HEK293T (cell line): ENCODE measurements at regions not wholly inside any gene's neighbourhood (a gene's known extent, or its start where the extent isn't known, plus 50 kb on each side); places are given as distances from the start of the nearest gene placed in this dataset.

Experiments used
- CTCF ChIA-PET: fragments of 350-600 bp; formaldehyde crosslinking; extraction: SDS; loops from one replicate; lab custom pipeline; 2021; ENCODE audit warnings: antibody characterized with exemption, inconsistent platforms; lab: Yijun Ruan, JAX
- POLR2A ChIA-PET: fragments of 350-600 bp; formaldehyde crosslinking; extraction: SDS; loops from one replicate; lab custom pipeline; 2020; ENCODE audit warnings: antibody characterized with exemption, inconsistent platforms; lab: Yijun Ruan, JAX
- DNase-seq: peaks from one replicate; pipeline ENCODE4 v3.0.0; 2012; ENCODE audit warnings: mixed read lengths; ENCODE audit errors: extremely low spot score
- ARNT ChIP-seq: fragments of 450-650 bp; IDR thresholded peaks from 2 replicates; pipeline ENCODE4 v1.6.1; 2017; ENCODE audit warnings: mild to moderate bottlenecking
- BHLHE40 ChIP-seq: fragments of 450-650 bp; IDR thresholded peaks from 2 replicates; pipeline ENCODE4 v1.6.1; 2016; ENCODE audit warnings: mild to moderate bottlenecking, moderate library complexity, borderline replicate concordance
- CTBP1 ChIP-seq: fragments of 450-650 bp; IDR thresholded peaks from 2 replicates; pipeline ENCODE4 v1.6.1; 2016; ENCODE audit warnings: borderline replicate concordance
- ELF4 ChIP-seq: fragments of 450-650 bp; IDR thresholded peaks from 2 replicates; pipeline ENCODE4 v1.6.1; 2017; ENCODE audit warnings: antibody characterized with exemption
- FOXA1 ChIP-seq: fragments of 450-650 bp; IDR thresholded peaks from 2 replicates; pipeline ENCODE4 v1.6.1; 2016; ENCODE audit warnings: mild to moderate bottlenecking
- FOXK2 ChIP-seq: fragments of 450-650 bp; IDR thresholded peaks from 2 replicates; pipeline ENCODE4 v1.6.1; 2016; ENCODE audit warnings: mild to moderate bottlenecking
- FOXM1 ChIP-seq: fragments of 450-650 bp; IDR thresholded peaks from 2 replicates; pipeline ENCODE4 v1.6.1; 2017; ENCODE audit warnings: mild to moderate bottlenecking, borderline replicate concordance
- HDGF ChIP-seq: fragments of 450-650 bp; IDR thresholded peaks from 2 replicates; pipeline ENCODE4 v1.6.1; 2017; ENCODE audit warnings: antibody characterized with exemption, borderline replicate concordance
- L3MBTL2 ChIP-seq: fragments of 450-650 bp; conservative IDR thresholded peaks from 2 replicates; pipeline ENCODE4 v1.6.1; 2016; ENCODE audit warnings: mild to moderate bottlenecking
- LEF1 ChIP-seq: fragments of 450-650 bp; IDR thresholded peaks from 2 replicates; pipeline ENCODE4 v1.6.1; 2017; ENCODE audit warnings: mild to moderate bottlenecking, borderline replicate concordance
- NFRKB ChIP-seq: fragments of 450-650 bp; IDR thresholded peaks from 2 replicates; pipeline ENCODE4 v1.6.1; 2016; ENCODE audit warnings: mild to moderate bottlenecking, moderate library complexity
- SP1 ChIP-seq: fragments of 450-650 bp; IDR thresholded peaks from 2 replicates; pipeline ENCODE4 v1.6.1; 2017
- SUZ12 ChIP-seq: fragments of 450-650 bp; IDR thresholded peaks from 2 replicates; pipeline ENCODE4 v1.6.1; 2016; ENCODE audit warnings: mild to moderate bottlenecking
- TARDBP ChIP-seq: fragments of 450-650 bp; IDR thresholded peaks from 2 replicates; pipeline ENCODE4 v1.6.1; 2016
- ZNF384 ChIP-seq: fragments of 450-650 bp; IDR thresholded peaks from 2 replicates; pipeline ENCODE4 v1.6.1; 2016
- TF ChIP-seq, protein P1 (sequence below): fragments of 450-650 bp; IDR thresholded peaks from 2 replicates; pipeline ENCODE4 v1.6.1; 2016

DNA sequence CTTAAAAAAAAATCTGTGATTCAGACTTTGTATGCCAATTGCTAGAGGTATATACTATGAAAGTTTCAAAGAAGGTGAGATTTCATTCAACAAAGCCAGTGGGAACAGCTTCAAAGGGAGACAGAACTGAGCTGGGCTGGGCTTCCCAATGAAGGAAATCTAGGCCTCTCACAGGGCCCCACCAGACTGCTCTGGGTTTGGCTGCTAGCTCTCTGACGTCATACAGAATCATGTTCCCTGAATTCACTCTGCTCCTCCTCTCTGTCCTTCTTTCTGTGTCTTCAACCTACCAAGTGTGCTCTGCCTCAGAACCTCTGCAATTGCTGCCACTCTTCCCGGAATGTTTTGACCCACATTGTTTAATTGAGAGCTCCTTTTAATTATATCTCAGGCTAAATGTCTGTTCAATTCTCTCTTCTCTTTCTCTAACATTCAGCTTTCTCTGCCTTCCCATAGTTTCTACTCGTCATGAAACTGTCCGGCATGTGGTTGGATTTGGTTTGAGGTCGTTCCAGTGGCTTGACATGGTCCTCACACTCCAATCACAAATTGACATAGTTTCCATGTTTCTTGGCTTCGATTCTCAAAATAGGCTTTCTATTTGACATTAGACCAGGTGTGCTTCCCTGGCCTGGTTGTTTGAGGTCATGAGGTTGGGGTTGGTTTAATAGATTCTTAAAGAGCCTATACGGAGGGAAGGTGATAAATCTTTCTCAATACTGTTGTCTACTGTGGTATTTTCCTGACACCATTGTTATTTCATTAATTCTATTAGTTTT lies 282.1 kb upstream of the EMCN start:
- ChIA-PET POLR2A (no interaction called here), CTCF (no interaction called here)
- DNase-seq: no peak
- TF ChIP-seq ARNT: no peak
- TF ChIP-seq ZNF384: no peak
- no peak for TF ChIP-seq SP1
- no peak for TF ChIP-seq FOXK2
- no peak for TF ChIP-seq NFRKB
- no peak for TF ChIP-seq HDGF
- TF ChIP-seq L3MBTL2: no peak
- TF ChIP-seq FOXA1: no peak
- TF ChIP-seq FOXM1: no peak
- TF ChIP-seq, protein P1, sequence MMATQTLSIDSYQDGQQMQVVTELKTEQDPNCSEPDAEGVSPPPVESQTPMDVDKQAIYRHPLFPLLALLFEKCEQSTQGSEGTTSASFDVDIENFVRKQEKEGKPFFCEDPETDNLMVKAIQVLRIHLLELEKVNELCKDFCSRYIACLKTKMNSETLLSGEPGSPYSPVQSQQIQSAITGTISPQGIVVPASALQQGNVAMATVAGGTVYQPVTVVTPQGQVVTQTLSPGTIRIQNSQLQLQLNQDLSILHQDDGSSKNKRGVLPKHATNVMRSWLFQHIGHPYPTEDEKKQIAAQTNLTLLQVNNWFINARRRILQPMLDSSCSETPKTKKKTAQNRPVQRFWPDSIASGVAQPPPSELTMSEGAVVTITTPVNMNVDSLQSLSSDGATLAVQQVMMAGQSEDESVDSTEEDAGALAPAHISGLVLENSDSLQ: no peak

DNA sequence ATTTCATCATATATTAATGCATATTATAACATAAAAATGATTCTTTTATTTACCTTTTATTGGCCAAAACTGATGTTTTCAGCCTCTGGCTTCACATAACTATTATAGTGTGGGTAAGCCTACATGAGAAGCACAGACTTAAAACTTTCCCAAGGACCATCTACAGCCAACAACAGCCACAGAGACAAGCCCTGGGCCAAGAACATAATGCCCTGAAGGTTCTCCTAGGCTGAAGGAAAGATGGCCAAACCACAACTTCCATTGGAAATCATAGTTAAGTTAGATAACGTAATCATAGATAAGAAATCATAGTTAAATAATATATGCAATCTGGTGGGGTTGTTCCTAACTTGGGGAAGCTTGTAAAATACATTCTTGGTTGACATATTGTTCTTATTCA lies 280.0 kb upstream of the EMCN start:
- DNase-seq: no peak
- ChIA-PET CTCF (no interaction called here), POLR2A (no interaction called here)
- no peak for TF ChIP-seq LEF1
- TF ChIP-seq NFRKB: no peak

DNA sequence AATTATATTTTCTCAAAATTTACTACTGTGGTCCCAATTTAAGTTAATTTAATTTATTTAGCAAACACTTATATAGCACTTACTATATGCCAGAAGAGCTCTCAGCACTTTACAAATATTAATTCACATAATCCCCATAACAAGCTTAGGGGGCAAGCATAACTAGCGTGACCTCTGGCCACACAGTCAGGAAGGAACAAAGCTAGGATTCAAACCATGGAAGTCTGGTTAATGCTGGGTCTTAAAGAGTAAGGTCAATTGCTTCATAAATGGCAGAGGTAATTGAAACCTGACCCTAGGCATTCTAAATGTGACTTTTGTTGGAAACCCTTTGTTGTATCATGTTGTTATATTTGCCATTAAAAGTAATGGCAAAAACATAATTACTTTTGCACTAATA lies 279.5 kb upstream of the EMCN start:
- no peak for DNase-seq
- TF ChIP-seq BHLHE40 (no peak), HDGF (no peak)
- CTCF ChIA-PET: no interaction called here
- POLR2A ChIA-PET: no interaction called here

DNA sequence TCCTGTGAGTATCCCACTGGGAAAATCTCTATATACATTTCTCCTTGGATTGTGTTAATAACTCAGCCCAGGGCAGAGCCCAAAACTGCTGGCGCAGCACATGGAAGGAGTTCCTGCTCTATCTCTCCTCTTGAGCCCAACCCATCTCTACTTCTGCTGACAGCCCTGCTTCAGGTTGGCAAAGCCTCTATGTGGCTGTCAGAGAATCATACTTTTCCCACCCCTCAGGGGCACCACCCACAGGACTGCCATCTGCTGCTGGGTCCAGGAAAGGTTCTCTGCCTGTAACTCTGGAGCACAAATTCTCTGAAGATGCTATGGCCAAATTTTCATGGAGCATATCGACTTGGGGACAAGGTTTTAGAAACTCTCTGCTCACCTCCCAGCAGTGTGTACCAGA lies 278.5 kb upstream of the EMCN start:
- TF ChIP-seq BHLHE40 (no peak), ARNT (no peak), ZNF384 (no peak), HDGF (no peak), CTBP1 (no peak), FOXA1 (no peak), FOXK2 (no peak), SP1 (no peak), LEF1 (no peak), TARDBP (no peak), L3MBTL2 (no peak), SUZ12 (no peak)
- TF ChIP-seq, protein P1: no peak
- ChIA-PET CTCF (no interaction called here), POLR2A (no interaction called here)
- no peak for DNase-seq

DNA sequence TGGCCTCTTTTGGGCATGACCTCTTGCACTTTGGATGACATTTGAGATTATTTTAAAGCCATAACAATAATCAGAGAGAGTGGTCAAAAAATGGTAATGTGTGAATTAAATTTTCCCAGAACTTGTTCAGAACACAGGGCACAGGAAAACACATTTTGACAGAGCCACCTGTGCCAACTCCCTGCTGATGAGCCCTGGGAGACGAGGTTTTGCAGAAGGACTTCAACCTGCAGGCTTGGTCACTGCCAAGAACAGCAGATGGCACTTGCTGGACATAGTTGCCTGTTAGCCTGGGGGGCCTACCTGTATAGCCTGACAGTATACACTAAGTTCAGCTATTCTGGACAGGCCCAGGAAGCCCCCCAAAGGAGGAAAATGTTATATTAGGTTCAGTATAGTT lies 277.8 kb upstream of the EMCN start:
- CTCF ChIA-PET: interaction anchor here (0.6 kb wide), 1 partner anchor 417 kb away, joined by 4 read pairs; no protein-coding TSS in a partner anchor
- TF ChIP-seq, protein P1: no peak
- TF ChIP-seq TARDBP (no peak), FOXK2 (no peak), ELF4 (no peak), ARNT (no peak), BHLHE40 (no peak), SP1 (no peak), FOXM1 (no peak), LEF1 (no peak), CTBP1 (no peak), ZNF384 (no peak), SUZ12 (no peak), NFRKB (no peak), FOXA1 (no peak)
- no peak for DNase-seq
- POLR2A ChIA-PET: no interaction called here

DNA sequence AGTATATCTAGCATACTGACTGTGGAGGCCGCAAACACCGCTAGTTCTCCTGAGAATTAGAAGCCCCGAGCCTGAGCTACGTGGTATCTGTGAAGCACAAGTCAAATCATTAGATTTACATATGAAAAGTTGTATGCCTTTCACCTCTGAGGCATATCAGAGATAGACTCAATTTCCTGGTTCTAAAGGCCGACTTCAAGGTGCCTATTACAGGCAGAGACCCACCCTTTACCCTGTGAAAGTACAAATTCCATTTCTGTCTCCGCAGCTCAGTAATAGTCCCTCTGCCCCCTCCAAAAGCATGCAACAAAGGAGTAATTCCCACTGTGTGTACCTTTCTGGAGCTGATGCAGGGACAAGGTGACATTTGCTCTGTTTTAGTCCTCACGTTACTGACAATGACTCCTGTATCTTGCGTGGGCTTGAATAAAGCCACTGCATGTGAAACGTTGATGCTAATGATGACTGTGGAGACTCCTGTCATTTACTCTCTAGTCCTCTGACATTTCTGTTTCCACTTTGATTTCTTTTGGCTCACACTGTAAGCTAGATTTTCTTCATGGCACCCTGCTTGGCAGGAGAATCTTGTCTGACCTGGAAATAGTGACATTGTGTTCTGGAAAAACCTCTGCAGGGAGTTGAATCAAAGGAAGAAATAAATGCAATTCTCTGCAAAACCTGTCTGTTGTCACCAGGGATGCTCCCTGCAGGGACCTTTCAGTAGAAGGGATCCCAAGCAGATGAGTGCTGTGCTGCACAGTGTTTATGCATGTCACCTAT lies 273.2 kb upstream of the EMCN start:
- ChIA-PET POLR2A (no interaction called here), CTCF (no interaction called here)
- TF ChIP-seq ELF4 (no peak), NFRKB (no peak), SUZ12 (no peak), ZNF384 (no peak), ARNT (no peak), TARDBP (no peak), FOXK2 (no peak), CTBP1 (no peak), HDGF (no peak), L3MBTL2 (no peak), LEF1 (no peak), SP1 (no peak), FOXA1 (no peak), FOXM1 (no peak), BHLHE40 (no peak)
- TF ChIP-seq, protein P1: no peak
- no peak for DNase-seq
